ENCODE measurements at regions not wholly inside any gene's neighbourhood (a gene's known extent, or its start where the extent isn't known, plus 50 kb on each side); places are given as distances from the start of the nearest gene placed in this dataset.

- DNase-seq, result peak; percentile 27
Measured at GRCh38 chr7:25638590-25639244, 410.4 kb upstream of the NPVF start.

GRCh38 chr7:25642849-25643248 is 414.6 kb upstream of the NPVF start:
- DNase-seq, result peak; percentile 9

- DNase-seq, result no peak
Measured at GRCh38 chr7:25643286-25643685, 415.0 kb upstream of the NPVF start.

- no peak for DNase-seq
Measured at GRCh38 chr7:25643770-25644394, 415.6 kb upstream of the NPVF start.

- DNase-seq, result no peak
Measured at GRCh38 chr7:25646726-25647413, 418.6 kb upstream of the NPVF start.

GRCh38 chr7:25647872-25648271 is 419.6 kb upstream of the NPVF start:
- DNase-seq, result no peak

GRCh38 chr7:25652366-25652765 is 424.1 kb upstream of the NPVF start:
- no peak for DNase-seq

GRCh38 chr7:25653384-25653783 is 425.1 kb upstream of the NPVF start:
- DNase-seq, result no peak

GRCh38 chr7:25656071-25656470 is 427.8 kb upstream of the NPVF start:
- DNase-seq, result no peak

- DNase-seq, result peak; percentile 92
Measured at GRCh38 chr7:25656581-25657026, 428.3 kb upstream of the NPVF start.

GRCh38 chr7:25658375-25658774 is 430.1 kb upstream of the NPVF start:
- DNase-seq, result no peak

GRCh38 chr7:25659841-25660240 is 431.6 kb upstream of the NPVF start:
- DNase-seq, result no peak

GRCh38 chr7:25662841-25663800 is 434.8 kb upstream of the NPVF start:
- no peak for DNase-seq

GRCh38 chr7:25663877-25664276 is 435.6 kb upstream of the NPVF start:
- no peak for DNase-seq

GRCh38 chr7:25664593-25664992 is 436.3 kb upstream of the NPVF start:
- DNase-seq, result no peak

- no peak for DNase-seq
Measured at GRCh38 chr7:25665374-25665773, 437.1 kb upstream of the NPVF start.

GRCh38 chr7:25665903-25666670 is 437.8 kb upstream of the NPVF start:
- DNase-seq, result no peak

- no peak for DNase-seq
Measured at GRCh38 chr7:25666671-25667060, 438.4 kb upstream of the NPVF start.

- DNase-seq, result no peak
Measured at GRCh38 chr7:25669281-25669781, 441.0 kb upstream of the NPVF start.

- DNase-seq, result no peak
Measured at GRCh38 chr7:25669961-25670841, 441.9 kb upstream of the NPVF start.

GRCh38 chr7:25671111-25671510 is 442.8 kb upstream of the NPVF start:
- no peak for DNase-seq

Data from fibroblast of skin of scalp (primary cell).